GM10248 (cell line): ENCODE measurements at regions not wholly inside any gene's neighbourhood (a gene's known extent, or its start where the extent isn't known, plus 50 kb on each side); places are given as distances from the start of the nearest gene placed in this dataset.

Experiments
- CTCF ChIA-PET: fragments of 300-600 bp; sonication (Branson Sonifier 250); formaldehyde crosslinking; extraction: SDS; loops from one replicate; lab custom pipeline; 2021; ENCODE audit warnings: antibody characterized with exemption; lab: Yijun Ruan, JAX
- POLR2A ChIA-PET: fragments of 350-650 bp; sonication (Branson Sonifier 250); formaldehyde crosslinking; extraction: SDS; loops from one replicate; lab custom pipeline; 2020; ENCODE audit warnings: antibody characterized with exemption; lab: Yijun Ruan, JAX
- DNase-seq: peaks from one replicate; pipeline ENCODE4 v3.0.0; 2012; ENCODE audit errors: extremely low spot score
- CTCF ChIP-seq: IDR thresholded peaks from 2 replicates; pipeline ENCODE4 v1.5.1; 2012; ENCODE audit warnings: mild to moderate bottlenecking, low read depth; ENCODE audit errors: extremely low read depth, missing control alignments, control extremely low read depth

GRCh38 chr14:27127838-27128237 lies 530.0 kb upstream of the NOVA1 start:
- ChIA-PET POLR2A (no interaction called here), CTCF (no interaction called here)
- no peak for DNase-seq
- TF ChIP-seq CTCF: no peak

DNA sequence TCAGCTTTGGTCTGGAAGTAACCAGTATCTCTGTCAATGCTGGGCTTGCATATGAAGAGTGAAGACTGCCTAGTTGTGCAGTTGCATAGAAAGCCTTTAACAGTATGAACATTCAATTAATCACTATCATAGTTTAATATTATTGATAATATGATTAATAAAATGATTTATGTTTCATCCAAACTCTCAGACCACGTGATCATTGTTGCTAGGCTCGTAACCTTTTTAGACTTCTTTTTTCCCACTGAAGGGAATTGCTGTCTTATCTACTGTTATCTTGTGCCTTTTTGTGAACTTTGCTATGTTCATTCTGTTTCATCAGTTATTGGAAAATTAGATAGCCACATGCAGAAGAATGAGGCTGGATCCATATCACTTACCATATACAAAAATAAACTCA lies 536.4 kb upstream of the NOVA1 start:
- ChIA-PET POLR2A (no interaction called here), CTCF (no interaction called here)
- TF ChIP-seq CTCF: no peak
- DNase-seq: no peak

DNA sequence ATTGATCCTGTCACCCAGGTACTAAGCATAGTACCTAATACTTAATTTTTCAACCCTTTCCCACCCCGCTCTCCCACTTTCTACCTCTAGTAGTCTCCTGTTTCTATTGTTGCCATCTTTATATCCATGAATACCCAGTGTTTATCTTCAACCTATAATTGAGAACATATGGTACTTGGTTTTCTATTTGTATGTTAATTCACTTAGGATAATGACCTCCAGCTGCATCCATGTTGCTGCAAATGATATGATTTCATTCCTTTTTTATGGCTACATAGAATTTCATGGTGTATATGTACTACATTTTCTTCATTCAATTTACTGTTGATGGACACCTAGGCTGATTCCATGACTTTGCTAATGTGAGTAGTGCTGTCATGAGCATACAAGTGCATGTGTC lies 547.3 kb upstream of the NOVA1 start:
- no peak for DNase-seq
- no peak for TF ChIP-seq CTCF
- ChIA-PET POLR2A (no interaction called here), CTCF (no interaction called here)

DNA sequence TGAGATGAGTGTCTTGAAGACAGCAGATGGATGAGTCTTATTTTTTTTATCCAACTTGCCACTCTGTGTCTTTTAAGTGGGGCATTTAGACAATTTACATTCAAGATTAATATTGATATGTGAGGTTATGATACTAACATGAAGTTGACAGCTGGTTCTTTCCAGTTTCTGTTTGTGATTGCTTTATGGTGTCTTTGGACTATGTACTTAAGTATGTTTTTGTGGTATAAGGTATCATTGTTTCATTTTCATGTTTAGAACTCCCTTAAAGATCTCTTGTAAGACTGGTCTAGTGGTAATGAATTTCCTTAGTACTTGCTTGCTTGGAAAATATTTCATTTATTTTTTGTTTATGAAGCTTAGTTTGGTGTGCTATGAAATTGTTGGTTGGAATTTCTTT lies 550.3 kb upstream of the NOVA1 start:
- ChIA-PET CTCF (no interaction called here), POLR2A (no interaction called here)
- TF ChIP-seq CTCF: no peak
- no peak for DNase-seq

GRCh38 chr14:27164139-27164538 lies 566.3 kb upstream of the NOVA1 start:
- no peak for DNase-seq
- ChIA-PET POLR2A (no interaction called here), CTCF (no interaction called here)
- no peak for TF ChIP-seq CTCF

- POLR2A ChIA-PET: no interaction called here
- no peak for TF ChIP-seq CTCF
- DNase-seq: no peak
- CTCF ChIA-PET: no interaction called here
These were observed 577.7 kb upstream of the NOVA1 start for GRCh38 chr14:27175489-27175888.

GRCh38 chr14:27181333-27181732 lies 583.5 kb upstream of the NOVA1 start:
- CTCF ChIA-PET: no interaction called here
- no peak for DNase-seq
- POLR2A ChIA-PET: no interaction called here
- no peak for TF ChIP-seq CTCF
